GM18873 (cell line): ENCODE measurements at regions not wholly inside any gene's neighbourhood (a gene's known extent, or its start where the extent isn't known, plus 50 kb on each side); places are given as distances from the start of the nearest gene placed in this dataset.
A peak's percentile ranks its signal among the peaks of the same experiment; 100 is the strongest.

Source experiments
- ATAC-seq: cut with Tn5 transposase; IDR thresholded peaks from one replicate; pipeline ENCODE4 v1.9.1; 2021; ENCODE audit warnings: mild to moderate bottlenecking, moderate library complexity, moderate number of reproducible peaks; ENCODE audit not compliant: unreplicated experiment, low FRiP score

- ATAC-seq, result no peak
These were observed 101.8 kb upstream of the MKLN1 start for GRCh38 chr7:131225619-131226513.

- no peak for ATAC-seq
These were observed 101.2 kb upstream of the MKLN1 start for GRCh38 chr7:131226514-131226865.

- peak; percentile 80 for ATAC-seq
These were observed 96.1 kb upstream of the MKLN1 start for GRCh38 chr7:131231381-131232220.

- no peak for ATAC-seq
These were observed 94.9 kb upstream of the MKLN1 start for GRCh38 chr7:131232768-131233167.

- ATAC-seq, result no peak
These were observed 94.5 kb upstream of the MKLN1 start for GRCh38 chr7:131233193-131233592.

GRCh38 chr7:131234719-131235488 lies 92.8 kb upstream of the MKLN1 start:
- no peak for ATAC-seq

GRCh38 chr7:131235489-131236317 lies 92.0 kb upstream of the MKLN1 start:
- no peak for ATAC-seq

- no peak for ATAC-seq
These were observed 91.4 kb upstream of the MKLN1 start for GRCh38 chr7:131236318-131236672.

GRCh38 chr7:131238347-131238931 lies 89.2 kb upstream of the MKLN1 start:
- no peak for ATAC-seq

GRCh38 chr7:131241386-131241785 lies 86.3 kb upstream of the MKLN1 start:
- ATAC-seq, result no peak

- no peak for ATAC-seq
These were observed 85.5 kb upstream of the MKLN1 start for GRCh38 chr7:131242123-131242650.

GRCh38 chr7:131244259-131244852 lies 83.3 kb upstream of the MKLN1 start:
- no peak for ATAC-seq

- no peak for ATAC-seq
These were observed 78.7 kb upstream of the MKLN1 start for GRCh38 chr7:131249003-131249402.

- ATAC-seq, result no peak
These were observed 78.2 kb upstream of the MKLN1 start for GRCh38 chr7:131249483-131249882.

GRCh38 chr7:131250331-131250730 lies 77.3 kb upstream of the MKLN1 start:
- no peak for ATAC-seq

GRCh38 chr7:131251371-131251770 lies 76.3 kb upstream of the MKLN1 start:
- no peak for ATAC-seq

- no peak for ATAC-seq
These were observed 74.7 kb upstream of the MKLN1 start for GRCh38 chr7:131252976-131253375.

- no peak for ATAC-seq
These were observed 73.5 kb upstream of the MKLN1 start for GRCh38 chr7:131254211-131254610.

- no peak for ATAC-seq
These were observed 72.4 kb upstream of the MKLN1 start for GRCh38 chr7:131255242-131255641.
